ENCODE measurements at regions not wholly inside any gene's neighbourhood (a gene's known extent, or its start where the extent isn't known, plus 50 kb on each side); places are given as distances from the start of the nearest gene placed in this dataset.

DNA sequence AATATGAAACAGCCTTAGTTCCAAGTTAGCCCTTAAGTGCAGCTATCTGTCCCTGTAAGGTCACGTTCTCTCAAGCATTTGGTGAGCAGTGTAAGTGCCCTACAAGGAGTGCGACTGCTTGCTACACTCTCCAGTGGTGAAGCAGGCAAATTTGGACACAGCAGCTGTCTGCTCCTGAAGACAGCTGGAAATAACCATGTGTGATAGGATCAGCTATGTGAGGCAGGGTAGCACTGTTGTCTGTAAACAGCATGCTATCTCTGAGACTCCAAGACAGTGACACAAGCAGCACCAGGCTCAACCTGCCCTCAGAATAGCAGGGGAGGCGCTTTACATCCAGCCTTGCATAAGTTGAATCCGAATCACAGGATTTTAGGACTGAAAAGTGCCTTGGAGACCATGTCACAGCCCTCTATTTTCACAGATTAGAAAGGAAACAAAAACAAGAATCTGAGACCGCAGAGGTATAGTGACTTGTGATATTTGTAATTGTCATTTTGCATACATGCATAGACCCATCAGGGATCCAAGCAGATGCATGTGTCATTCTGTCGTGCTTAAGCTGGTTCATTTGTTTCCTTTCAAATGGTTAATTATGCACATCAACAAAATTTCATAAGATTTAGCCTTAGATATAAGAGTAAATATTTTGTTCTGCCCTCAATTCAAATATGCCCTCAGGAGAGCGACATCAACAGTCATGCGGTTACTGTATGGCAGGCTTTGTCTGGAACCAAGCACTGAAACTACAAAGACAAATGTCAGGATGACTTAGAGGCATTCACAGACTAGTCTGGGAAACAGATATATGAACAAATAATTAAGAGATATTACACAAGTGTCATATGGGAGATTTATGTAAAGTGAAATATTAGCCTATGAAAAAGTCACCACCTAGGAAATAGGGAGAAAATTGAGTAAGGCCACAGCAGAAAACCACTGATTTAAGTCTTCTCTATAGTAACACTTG is 134.9 kb upstream of the NRIP1 start:
- TF ChIP-seq POLR2AphosphoS5 (IDR thresholded peaks at IDR 0.05), result no peak
- WGBS, result 85% methylated on average over 8 of the region's 8 CpGs
- Histone ChIP-seq H3K27me3 (replicated peaks; ENCODE audit: insufficient read depth) (no peaks in the 10 kb centered on the region), H3K27ac (no peak overlapping the region), H3K4me3 (no peak overlapping the region), H3K36me3 (no peaks in the 10 kb centered on the region), H3K9me3 (no peaks in the 10 kb centered on the region), H3K4me1 (replicated peaks) (no peaks in the 10 kb centered on the region)
- no peak for DNase-seq (ENCODE audit: low spot score)
- intact Hi-C loops (cut with DNase I), result no loop called here

GRCh38 chr21:15203740-15204139 is 138.9 kb upstream of the NRIP1 start:
- H3K27ac ChIP-seq, result no peak overlapping the region
- intact Hi-C loops (cut with DNase I), result no loop called here
- H3K4me3 ChIP-seq, result no peak overlapping the region
- TF ChIP-seq POLR2AphosphoS5 (IDR thresholded peaks at IDR 0.05) (no peak), CTCF (IDR thresholded peaks at IDR 0.05) (no peak), POLR2A (IDR thresholded peaks at IDR 0.05) (no peak)
- no peaks in the 10 kb centered on the region for H3K9me3 ChIP-seq
- H3K4me1 ChIP-seq (replicated peaks), result no peaks in the 10 kb centered on the region
- no peak for DNase-seq (ENCODE audit: low spot score)
- H3K36me3 ChIP-seq, result no peaks in the 10 kb centered on the region
- no peaks in the 10 kb centered on the region for H3K27me3 ChIP-seq (replicated peaks; ENCODE audit: insufficient read depth)
- WGBS, result 63% methylated on average over 3 of the region's 3 CpGs

DNA sequence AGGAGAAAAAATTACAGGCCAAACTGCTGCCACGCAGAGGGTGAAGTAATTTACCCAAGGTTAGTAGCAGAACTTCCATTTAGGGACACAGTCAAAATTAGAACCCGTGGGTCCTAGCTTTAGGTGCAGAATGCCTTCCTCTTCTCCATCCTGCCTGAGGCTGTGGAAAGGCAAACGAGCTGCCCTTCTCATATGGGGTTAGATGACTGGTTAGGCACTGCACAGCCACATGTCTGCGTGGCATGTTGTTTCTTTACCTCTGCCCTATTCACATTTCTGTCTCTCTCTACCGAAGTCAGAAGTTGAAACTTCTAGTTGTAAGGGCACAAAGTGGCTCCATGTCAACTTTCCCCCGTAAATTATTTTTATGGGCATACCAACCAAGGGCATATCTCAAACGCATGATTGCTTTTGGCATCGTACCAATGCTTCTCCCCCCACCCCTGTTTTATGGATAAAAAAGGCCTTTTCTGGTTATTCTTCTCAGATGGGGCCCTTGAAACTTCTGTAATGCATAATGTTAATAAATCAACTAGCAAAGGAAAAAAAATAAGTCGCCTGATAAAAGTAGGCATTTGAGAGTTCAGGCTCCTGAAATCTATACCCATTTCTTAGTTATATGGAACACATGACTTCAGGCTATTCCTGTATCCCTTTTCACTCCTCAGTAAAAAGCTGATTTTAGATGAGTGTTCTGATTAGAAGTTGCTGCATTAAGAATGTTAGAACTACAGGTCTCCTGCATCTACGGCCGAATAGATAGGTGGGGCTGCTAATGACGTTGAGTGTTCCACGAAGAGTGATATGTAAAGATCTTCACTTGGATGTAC is 139.6 kb upstream of the NRIP1 start:
- Histone ChIP-seq H3K4me1 (replicated peaks) (no peaks in the 10 kb centered on the region), H3K4me3 (no peak overlapping the region), H3K36me3 (no peaks in the 10 kb centered on the region), H3K27ac (no peak overlapping the region), H3K9me3 (no peaks in the 10 kb centered on the region), H3K27me3 (replicated peaks; ENCODE audit: insufficient read depth) (no peaks in the 10 kb centered on the region)
- TF ChIP-seq POLR2AphosphoS5 (IDR thresholded peaks at IDR 0.05) (no peak), POLR2A (IDR thresholded peaks at IDR 0.05) (no peak), CTCF (IDR thresholded peaks at IDR 0.05) (no peak)
- WGBS, result 43% methylated on average over 13 of the region's 13 CpGs
- no peak for DNase-seq (ENCODE audit: low spot score)
- intact Hi-C loops (cut with DNase I), result no loop called here

- intact Hi-C loops (cut with DNase I), result no loop called here
- DNase-seq (ENCODE audit: low spot score), result no peak
- H3K4me3 ChIP-seq, result no peak overlapping the region
- H3K27me3 ChIP-seq (replicated peaks; ENCODE audit: insufficient read depth), result no peaks in the 10 kb centered on the region
- H3K9me3 ChIP-seq, result no peaks in the 10 kb centered on the region
- 94% methylated on average over 4 of the region's 4 CpGs for whole genome bisulfite sequencing
- TF ChIP-seq POLR2A (IDR thresholded peaks at IDR 0.05) (no peak), POLR2AphosphoS5 (IDR thresholded peaks at IDR 0.05) (no peak), CTCF (IDR thresholded peaks at IDR 0.05) (no peak)
- no peaks in the 10 kb centered on the region for H3K36me3 ChIP-seq
- H3K4me1 ChIP-seq (replicated peaks), result no peaks in the 10 kb centered on the region
- H3K27ac ChIP-seq, result no peak overlapping the region
These were observed 140.1 kb upstream of the NRIP1 start for GRCh38 chr21:15204970-15205286.

DNA sequence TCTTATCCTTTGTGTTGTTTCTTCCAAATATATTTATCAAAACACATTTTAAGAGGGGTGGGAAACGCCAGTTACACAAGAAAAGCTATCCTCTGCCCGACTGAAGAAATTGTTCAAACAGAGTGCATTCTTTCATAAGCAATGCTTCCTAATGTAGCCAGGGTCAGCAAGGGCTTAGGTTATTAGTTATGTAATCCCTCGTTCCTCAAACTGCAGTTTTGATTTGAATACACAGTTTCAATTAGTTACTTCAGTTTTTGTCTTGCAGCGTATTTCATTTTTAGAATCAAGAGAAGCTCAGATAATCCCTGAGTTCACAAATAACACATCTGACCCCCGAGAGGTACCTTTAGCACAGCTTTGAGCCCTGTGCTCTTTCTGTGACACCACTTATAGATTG is 141.7 kb upstream of the NRIP1 start:
- H3K27ac ChIP-seq, result no peak overlapping the region
- WGBS, result 88% methylated on average over 5 of the region's 5 CpGs
- no peaks in the 10 kb centered on the region for H3K36me3 ChIP-seq
- TF ChIP-seq POLR2A (IDR thresholded peaks at IDR 0.05), result no peak
- TF ChIP-seq CTCF (IDR thresholded peaks at IDR 0.05), result no peak
- no peak for DNase-seq (ENCODE audit: low spot score)
- H3K9me3 ChIP-seq, result no peaks in the 10 kb centered on the region
- no peak overlapping the region for H3K4me3 ChIP-seq
- no peaks in the 10 kb centered on the region for H3K27me3 ChIP-seq (replicated peaks; ENCODE audit: insufficient read depth)
- intact Hi-C loops (cut with DNase I), result no loop called here
- no peaks in the 10 kb centered on the region for H3K4me1 ChIP-seq (replicated peaks)

Data from prostate gland (tissue), 2 donors.